ENCODE measurements at regions not wholly inside any gene's neighbourhood (a gene's known extent, or its start where the extent isn't known, plus 50 kb on each side); places are given as distances from the start of the nearest gene placed in this dataset.

DNA sequence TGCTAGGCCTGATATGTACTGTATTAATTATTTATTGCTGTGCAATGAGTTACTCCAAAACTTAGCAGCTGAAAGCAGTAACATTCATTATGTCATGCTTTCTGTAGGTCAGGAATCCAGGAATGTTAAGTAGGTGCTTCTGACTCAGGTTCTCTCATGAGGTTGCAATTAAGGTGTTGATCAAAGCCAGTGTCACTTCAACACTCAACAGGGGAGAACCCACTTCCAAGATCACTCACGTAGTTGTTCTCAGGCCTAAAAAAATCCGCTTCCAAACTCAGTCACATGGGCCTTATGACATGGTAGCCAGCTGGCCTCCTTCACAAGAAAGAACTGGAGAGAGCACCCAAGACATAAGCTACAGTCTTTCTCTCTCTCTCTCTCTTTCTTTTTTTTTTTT, 211.1 kb upstream of the NBEA start:
- TF ChIP-seq, protein P1, sequence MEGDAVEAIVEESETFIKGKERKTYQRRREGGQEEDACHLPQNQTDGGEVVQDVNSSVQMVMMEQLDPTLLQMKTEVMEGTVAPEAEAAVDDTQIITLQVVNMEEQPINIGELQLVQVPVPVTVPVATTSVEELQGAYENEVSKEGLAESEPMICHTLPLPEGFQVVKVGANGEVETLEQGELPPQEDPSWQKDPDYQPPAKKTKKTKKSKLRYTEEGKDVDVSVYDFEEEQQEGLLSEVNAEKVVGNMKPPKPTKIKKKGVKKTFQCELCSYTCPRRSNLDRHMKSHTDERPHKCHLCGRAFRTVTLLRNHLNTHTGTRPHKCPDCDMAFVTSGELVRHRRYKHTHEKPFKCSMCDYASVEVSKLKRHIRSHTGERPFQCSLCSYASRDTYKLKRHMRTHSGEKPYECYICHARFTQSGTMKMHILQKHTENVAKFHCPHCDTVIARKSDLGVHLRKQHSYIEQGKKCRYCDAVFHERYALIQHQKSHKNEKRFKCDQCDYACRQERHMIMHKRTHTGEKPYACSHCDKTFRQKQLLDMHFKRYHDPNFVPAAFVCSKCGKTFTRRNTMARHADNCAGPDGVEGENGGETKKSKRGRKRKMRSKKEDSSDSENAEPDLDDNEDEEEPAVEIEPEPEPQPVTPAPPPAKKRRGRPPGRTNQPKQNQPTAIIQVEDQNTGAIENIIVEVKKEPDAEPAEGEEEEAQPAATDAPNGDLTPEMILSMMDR (IDR thresholded peaks at IDR 0.05): no peak
- TF ChIP-seq POLR2A (IDR thresholded peaks at IDR 0.05): no peak

Measured in testis (tissue), 2 donors.